Neural progenitor cell (in vitro differentiated cells): ENCODE measurements at regions not wholly inside any gene's neighbourhood (a gene's known extent, or its start where the extent isn't known, plus 50 kb on each side); places are given as distances from the start of the nearest gene placed in this dataset.
A peak's percentile ranks its signal among the peaks of the same experiment; 100 is the strongest.

ENCODE experiments used
- DNase-seq: peaks from one replicate; pipeline ENCODE4 v3.0.0-alpha.2; 2016; ENCODE audit warnings: low spot score
- H2AFZ ChIP-seq: fragments of 200-600 bp; sonication (generic); replicated peaks from 2 replicates; pipeline ENCODE4 v1.6.1; 2016; ENCODE audit warnings: antibody characterized with exemption
- H3F3A ChIP-seq: fragments of 200-600 bp; sonication (generic); 2 replicates; pipeline ENCODE4 v1.6.1; 2016; ENCODE audit warnings: antibody characterized with exemption, low read depth
- H3K27ac ChIP-seq: fragments of 200-600 bp; sonication (generic); 2 replicates; pipeline ENCODE4 v1.5.1; 2016; ENCODE audit warnings: mild to moderate bottlenecking
- H3K27me3 ChIP-seq: fragments of 200-600 bp; sonication (generic); 2 replicates; pipeline ENCODE4 v1.6.1; 2016; ENCODE audit warnings: mild to moderate bottlenecking, moderate library complexity
- H3K36me3 ChIP-seq: fragments of 200-600 bp; sonication (generic); 2 replicates; pipeline ENCODE4 v1.5.1; 2016
- H3K4me1 ChIP-seq: fragments of 200-600 bp; sonication (generic); 2 replicates; pipeline ENCODE4 v1.6.1; 2016; ENCODE audit warnings: mixed run types
- H3K4me2 ChIP-seq: fragments of 200-600 bp; sonication (generic); 2 replicates; pipeline ENCODE4 v1.6.1; 2016
- H3K4me3 ChIP-seq: fragments of 200-600 bp; sonication (generic); 2 replicates; pipeline ENCODE4 v1.5.1; 2016
- H3K79me2 ChIP-seq: fragments of 200-600 bp; sonication (generic); 2 replicates; pipeline ENCODE4 v1.6.1; 2016; ENCODE audit warnings: low read depth
- H3K9ac ChIP-seq: fragments of 200-600 bp; sonication (generic); 2 replicates; pipeline ENCODE4 v1.6.1; 2016
- H3K9me3 ChIP-seq: fragments of 200-600 bp; sonication (generic); 2 replicates; pipeline ENCODE4 v1.5.1; 2016; ENCODE audit warnings: low read depth
- H4K20me1 ChIP-seq: fragments of 200-600 bp; sonication (generic); 2 replicates; pipeline ENCODE4 v1.6.1; 2016; ENCODE audit warnings: low read depth
- H3K27ac Mint-ChIP-seq: 3 replicates; pipeline ENCODE4 v1.8.0; 2021; ENCODE audit warnings: mixed read lengths
- H3K27me3 Mint-ChIP-seq: 2 replicates; pipeline ENCODE4 v1.8.0; 2022; ENCODE audit warnings: low read depth, mild to moderate bottlenecking, inconsistent platforms, moderate library complexity, mixed read lengths; ENCODE audit not compliant: insufficient read depth
- H3K36me3 Mint-ChIP-seq: 3 replicates; pipeline ENCODE4 v1.8.0; 2021; ENCODE audit warnings: mixed read lengths
- H3K4me1 Mint-ChIP-seq: 3 replicates; pipeline ENCODE4 v1.8.0; 2021; ENCODE audit warnings: mixed read lengths
- H3K4me3 Mint-ChIP-seq: 3 replicates; pipeline ENCODE4 v1.8.0; 2021; ENCODE audit warnings: mild to moderate bottlenecking, moderate library complexity, mixed read lengths
- H3K9me3 Mint-ChIP-seq: 3 replicates; pipeline ENCODE4 v1.8.0; 2020; ENCODE audit warnings: mixed read lengths
- CTCF ChIP-seq: fragments of 200-600 bp; sonication (generic); IDR thresholded peaks from 2 replicates; pipeline ENCODE4 v1.5.1; 2017; ENCODE audit warnings: antibody characterized with exemption, mild to moderate bottlenecking
- EZH2 ChIP-seq: fragments of 200-600 bp; sonication (generic); IDR thresholded peaks from 2 replicates; pipeline ENCODE4 v1.6.1; 2017; ENCODE audit warnings: antibody characterized with exemption, mild to moderate bottlenecking, moderate library complexity
- EZH2phosphoT487 ChIP-seq: fragments of 200-600 bp; sonication (generic); IDR thresholded peaks from 2 replicates; pipeline ENCODE4 v1.6.1; 2017; ENCODE audit warnings: antibody characterized with exemption

GRCh38 chr4:126898815-126899214 lies 733.9 kb upstream of the INTU start:
- no peaks in the 10 kb centered on the region for H3K9me3 ChIP-seq
- H3K4me2 ChIP-seq = no peak overlapping the region
- no peak overlapping the region for H2AFZ ChIP-seq
- no peak overlapping the region for H3K27ac ChIP-seq
- Mint-ChIP-seq H3K9me3 (peaks cover 32% of the 10 kb centered on the region), H3K4me1 (peaks cover 6% of the 10 kb centered on the region), H3K36me3 (peaks cover 5% of the 10 kb centered on the region), H3K4me3 (no peak overlapping the region), H3K27me3 (peaks cover 1% of the 10 kb centered on the region), H3K27ac (no peak overlapping the region)
- no peaks in the 10 kb centered on the region for H3F3A ChIP-seq
- no peaks in the 10 kb centered on the region for H3K27me3 ChIP-seq
- no peaks in the 10 kb centered on the region for H3K79me2 ChIP-seq
- no peak for DNase-seq
- H3K4me1 ChIP-seq = no peaks in the 10 kb centered on the region
- no peak overlapping the region for H3K4me3 ChIP-seq
- no peak for TF ChIP-seq EZH2
- TF ChIP-seq CTCF = no peak
- TF ChIP-seq EZH2phosphoT487 = no peak
- H4K20me1 ChIP-seq = no peaks in the 10 kb centered on the region
- no peaks in the 10 kb centered on the region for H3K36me3 ChIP-seq
- no peak overlapping the region for H3K9ac ChIP-seq

DNA sequence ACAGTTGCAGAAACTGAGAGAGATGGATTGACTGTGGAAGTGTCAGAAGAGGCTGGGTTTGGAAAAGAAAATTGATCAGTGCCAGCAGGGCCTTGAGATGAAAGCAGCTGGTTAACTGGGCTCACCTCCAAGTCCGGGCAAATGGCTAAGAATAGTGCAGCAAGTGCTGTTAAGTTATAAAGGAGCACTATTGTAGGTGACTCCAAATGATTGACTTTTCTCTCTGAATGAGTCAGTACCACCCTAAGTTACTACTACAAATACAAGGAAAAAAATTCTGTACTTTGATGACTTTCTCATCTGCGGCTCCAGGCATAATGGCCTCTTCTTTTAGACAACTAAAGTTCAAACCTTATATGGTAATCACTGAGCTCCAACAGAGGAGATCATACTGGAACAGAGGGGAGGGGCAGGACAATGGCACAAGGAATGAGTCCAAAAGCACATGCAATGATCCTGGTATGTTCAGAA lies 733.4 kb upstream of the INTU start:
- Mint-ChIP-seq H3K9me3 (peaks cover 32% of the 10 kb centered on the region), H3K4me1 (peaks cover 9% of the 10 kb centered on the region), H3K27ac (no peak overlapping the region), H3K4me3 (no peak overlapping the region), H3K36me3 (peaks cover 5% of the 10 kb centered on the region), H3K27me3 (no peaks in the 10 kb centered on the region)
- H2AFZ ChIP-seq = no peak overlapping the region
- no peaks in the 10 kb centered on the region for H3K79me2 ChIP-seq
- H3K4me1 ChIP-seq = no peaks in the 10 kb centered on the region
- H3F3A ChIP-seq = no peaks in the 10 kb centered on the region
- H3K36me3 ChIP-seq = no peaks in the 10 kb centered on the region
- no peaks in the 10 kb centered on the region for H4K20me1 ChIP-seq
- no peak for TF ChIP-seq EZH2phosphoT487
- TF ChIP-seq CTCF = no peak
- TF ChIP-seq EZH2 = no peak
- H3K4me2 ChIP-seq = no peak overlapping the region
- H3K9ac ChIP-seq = no peak overlapping the region
- no peak for DNase-seq
- no peak overlapping the region for H3K4me3 ChIP-seq
- H3K9me3 ChIP-seq = no peaks in the 10 kb centered on the region
- no peak overlapping the region for H3K27ac ChIP-seq
- H3K27me3 ChIP-seq = no peaks in the 10 kb centered on the region

- Histone ChIP-seq H3F3A (no peaks in the 10 kb centered on the region), H4K20me1 (no peaks in the 10 kb centered on the region), H3K27ac (no peak overlapping the region), H2AFZ (no peak overlapping the region), H3K9me3 (no peaks in the 10 kb centered on the region), H3K4me2 (no peak overlapping the region), H3K9ac (no peak overlapping the region), H3K27me3 (no peaks in the 10 kb centered on the region), H3K79me2 (no peaks in the 10 kb centered on the region), H3K36me3 (no peaks in the 10 kb centered on the region), H3K4me1 (peaks cover 4% of the 10 kb centered on the region), H3K4me3 (no peak overlapping the region)
- DNase-seq = peak; percentile 57
- Mint-ChIP-seq H3K4me3 (no peak overlapping the region), H3K27ac (no peak overlapping the region), H3K9me3 (peaks cover 3% of the 10 kb centered on the region), H3K27me3 (no peaks in the 10 kb centered on the region), H3K4me1 (peaks cover 25% of the 10 kb centered on the region), H3K36me3 (no peaks in the 10 kb centered on the region)
- TF ChIP-seq EZH2phosphoT487 = no peak
- TF ChIP-seq CTCF = no peak
- no peak for TF ChIP-seq EZH2
Measured at GRCh38 chr4:126906466-126906865, 726.3 kb upstream of the INTU start.
